SK-N-SH treated with all-trans-retinoic acid at 6 μM for 48 hours (cell line): ENCODE measurements at regions not wholly inside any gene's neighbourhood (a gene's known extent, or its start where the extent isn't known, plus 50 kb on each side); places are given as distances from the start of the nearest gene placed in this dataset.

ENCODE experiments used
- ATAC-seq: fragments of 200-7000 bp; cut with Tn5 transposase; 3 replicates; pipeline ENCODE4 v1.9.1; 2020; ENCODE audit warnings: mild to moderate bottlenecking, moderate library complexity
- ARNTL ChIP-seq: fragments of 450-650 bp; formaldehyde crosslinking; IDR thresholded peaks from 2 replicates; pipeline ENCODE4 v1.5.0; 2020; ENCODE audit warnings: low read depth, mild to moderate bottlenecking, moderate library complexity, borderline replicate concordance
- BACH2 ChIP-seq: fragments of 250-450 bp; sonication (Bioruptor Pico); IDR thresholded peaks from 2 replicates; pipeline ENCODE4 v1.9.0; 2021; ENCODE audit warnings: mild to moderate bottlenecking, borderline replicate concordance
- CREB5 ChIP-seq: fragments of 250-450 bp; sonication (Bioruptor Pico); IDR thresholded peaks from 2 replicates; pipeline ENCODE4 v1.5.1; 2020; ENCODE audit warnings: low read depth, mild to moderate bottlenecking, moderate library complexity
- CSDC2 ChIP-seq: fragments of 250-450 bp; sonication (Bioruptor Pico); IDR thresholded peaks from 2 replicates; pipeline ENCODE4 v1.5.0; 2020; ENCODE audit warnings: mild to moderate bottlenecking, moderate library complexity
- ESRRG ChIP-seq: fragments of 250-450 bp; sonication (Bioruptor Pico); IDR thresholded peaks from 2 replicates; pipeline ENCODE4 v1.6.1; 2021; ENCODE audit warnings: mild to moderate bottlenecking
- GLIS3 ChIP-seq: fragments of 250-450 bp; sonication (Bioruptor Pico); IDR thresholded peaks from 2 replicates; pipeline ENCODE4 v1.5.0; 2020; ENCODE audit warnings: mild to moderate bottlenecking, moderate library complexity
- ISL1 ChIP-seq: fragments of 250-450 bp; sonication (Bioruptor Pico); IDR thresholded peaks from 2 replicates; pipeline ENCODE4 v2.1.2; 2022; ENCODE audit warnings: mild to moderate bottlenecking, moderate library complexity
- OSR1 ChIP-seq: fragments of 250-450 bp; sonication (Bioruptor Pico); IDR thresholded peaks from 2 replicates; pipeline ENCODE4 v1.8.0; 2022; ENCODE audit warnings: moderate library complexity, mild to moderate bottlenecking, inconsistent platforms
- POU6F1 ChIP-seq: fragments of 250-450 bp; sonication (Bioruptor Pico); IDR thresholded peaks from 2 replicates; pipeline ENCODE4 v1.8.0; 2021; ENCODE audit warnings: low read depth, mild to moderate bottlenecking, moderate library complexity, borderline replicate concordance
- PPARA ChIP-seq: fragments of 250-450 bp; sonication (Bioruptor Pico); IDR thresholded peaks from 2 replicates; pipeline ENCODE4 v1.5.0; 2020; ENCODE audit warnings: mild to moderate bottlenecking, borderline replicate concordance
- SNAI2 ChIP-seq: fragments of 250-450 bp; sonication (Bioruptor Pico); IDR thresholded peaks from 2 replicates; pipeline ENCODE4 v1.5.0; 2020; ENCODE audit warnings: mild to moderate bottlenecking, moderate library complexity
- TCF4 ChIP-seq: fragments of 250-450 bp; sonication (Bioruptor Pico); IDR thresholded peaks from 2 replicates; pipeline ENCODE4 v1.8.0; 2021; ENCODE audit warnings: mild to moderate bottlenecking, moderate library complexity, borderline replicate concordance
- TOX ChIP-seq: fragments of 250-450 bp; sonication (Bioruptor Pico); IDR thresholded peaks from 2 replicates; pipeline ENCODE4 v1.8.0; 2021; ENCODE audit warnings: mild to moderate bottlenecking, moderate library complexity, borderline replicate concordance
- ZC3H10 ChIP-seq: fragments of 250-450 bp; sonication (Bioruptor Pico); IDR thresholded peaks from 2 replicates; pipeline ENCODE4 v1.5.1; 2021; ENCODE audit warnings: mild to moderate bottlenecking, moderate library complexity
- ZFP3 ChIP-seq: fragments of 250-450 bp; sonication (Bioruptor Pico); IDR thresholded peaks from 2 replicates; pipeline ENCODE4 v1.5.0; 2020; ENCODE audit warnings: mild to moderate bottlenecking, moderate library complexity
- ZFP30 ChIP-seq: fragments of 450-650 bp; formaldehyde crosslinking; IDR thresholded peaks from 2 replicates; pipeline ENCODE4 v1.5.0; 2022; ENCODE audit warnings: mild to moderate bottlenecking, moderate library complexity
- ZNF565 ChIP-seq: fragments of 450-650 bp; formaldehyde crosslinking; conservative IDR thresholded peaks from 2 replicates; pipeline ENCODE4 v1.5.0; 2020; ENCODE audit warnings: low read depth, mild to moderate bottlenecking, moderate library complexity
- ZNF70 ChIP-seq: fragments of 450-650 bp; formaldehyde crosslinking; IDR thresholded peaks from 2 replicates; pipeline ENCODE4 v1.5.0; 2020; ENCODE audit warnings: mild to moderate bottlenecking, moderate library complexity
- ZNF8 ChIP-seq: fragments of 450-650 bp; formaldehyde crosslinking; IDR thresholded peaks from 2 replicates; pipeline ENCODE4 v1.5.0; 2020; ENCODE audit warnings: mild to moderate bottlenecking, moderate library complexity
- TF ChIP-seq, protein P1 (sequence below): fragments of 250-450 bp; sonication (Bioruptor Pico); IDR thresholded peaks from 2 replicates; pipeline ENCODE4 v1.8.0; 2020; ENCODE audit warnings: mild to moderate bottlenecking, moderate library complexity, borderline replicate concordance
- TF ChIP-seq, protein P2 (sequence below): fragments of 250-450 bp; sonication (Bioruptor Pico); IDR thresholded peaks from 2 replicates; pipeline ENCODE4 v1.5.0; 2020; ENCODE audit warnings: mild to moderate bottlenecking, moderate library complexity
- TF ChIP-seq, protein P3 (sequence below): fragments of 250-450 bp; sonication (Bioruptor Pico); IDR thresholded peaks from 2 replicates; pipeline ENCODE4 v1.5.1; 2021; ENCODE audit warnings: mild to moderate bottlenecking, moderate library complexity

GRCh38 chr4:158395889-158396288 lies 125.8 kb upstream of the RXFP1 start:
- ATAC-seq, result no peak
- no peak for TF ChIP-seq ZFP30 (CRISPR knock-in tag)
- TF ChIP-seq, protein P1, sequence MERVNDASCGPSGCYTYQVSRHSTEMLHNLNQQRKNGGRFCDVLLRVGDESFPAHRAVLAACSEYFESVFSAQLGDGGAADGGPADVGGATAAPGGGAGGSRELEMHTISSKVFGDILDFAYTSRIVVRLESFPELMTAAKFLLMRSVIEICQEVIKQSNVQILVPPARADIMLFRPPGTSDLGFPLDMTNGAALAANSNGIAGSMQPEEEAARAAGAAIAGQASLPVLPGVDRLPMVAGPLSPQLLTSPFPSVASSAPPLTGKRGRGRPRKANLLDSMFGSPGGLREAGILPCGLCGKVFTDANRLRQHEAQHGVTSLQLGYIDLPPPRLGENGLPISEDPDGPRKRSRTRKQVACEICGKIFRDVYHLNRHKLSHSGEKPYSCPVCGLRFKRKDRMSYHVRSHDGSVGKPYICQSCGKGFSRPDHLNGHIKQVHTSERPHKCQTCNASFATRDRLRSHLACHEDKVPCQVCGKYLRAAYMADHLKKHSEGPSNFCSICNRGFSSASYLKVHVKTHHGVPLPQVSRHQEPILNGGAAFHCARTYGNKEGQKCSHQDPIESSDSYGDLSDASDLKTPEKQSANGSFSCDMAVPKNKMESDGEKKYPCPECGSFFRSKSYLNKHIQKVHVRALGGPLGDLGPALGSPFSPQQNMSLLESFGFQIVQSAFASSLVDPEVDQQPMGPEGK (CRISPR knock-in tag), result no peak
- no peak for TF ChIP-seq CSDC2
- TF ChIP-seq POU6F1 (CRISPR knock-in tag), result no peak
- TF ChIP-seq ARNTL (CRISPR knock-in tag), result no peak
- TF ChIP-seq OSR1 (CRISPR knock-in tag), result no peak
- TF ChIP-seq, protein P2, sequence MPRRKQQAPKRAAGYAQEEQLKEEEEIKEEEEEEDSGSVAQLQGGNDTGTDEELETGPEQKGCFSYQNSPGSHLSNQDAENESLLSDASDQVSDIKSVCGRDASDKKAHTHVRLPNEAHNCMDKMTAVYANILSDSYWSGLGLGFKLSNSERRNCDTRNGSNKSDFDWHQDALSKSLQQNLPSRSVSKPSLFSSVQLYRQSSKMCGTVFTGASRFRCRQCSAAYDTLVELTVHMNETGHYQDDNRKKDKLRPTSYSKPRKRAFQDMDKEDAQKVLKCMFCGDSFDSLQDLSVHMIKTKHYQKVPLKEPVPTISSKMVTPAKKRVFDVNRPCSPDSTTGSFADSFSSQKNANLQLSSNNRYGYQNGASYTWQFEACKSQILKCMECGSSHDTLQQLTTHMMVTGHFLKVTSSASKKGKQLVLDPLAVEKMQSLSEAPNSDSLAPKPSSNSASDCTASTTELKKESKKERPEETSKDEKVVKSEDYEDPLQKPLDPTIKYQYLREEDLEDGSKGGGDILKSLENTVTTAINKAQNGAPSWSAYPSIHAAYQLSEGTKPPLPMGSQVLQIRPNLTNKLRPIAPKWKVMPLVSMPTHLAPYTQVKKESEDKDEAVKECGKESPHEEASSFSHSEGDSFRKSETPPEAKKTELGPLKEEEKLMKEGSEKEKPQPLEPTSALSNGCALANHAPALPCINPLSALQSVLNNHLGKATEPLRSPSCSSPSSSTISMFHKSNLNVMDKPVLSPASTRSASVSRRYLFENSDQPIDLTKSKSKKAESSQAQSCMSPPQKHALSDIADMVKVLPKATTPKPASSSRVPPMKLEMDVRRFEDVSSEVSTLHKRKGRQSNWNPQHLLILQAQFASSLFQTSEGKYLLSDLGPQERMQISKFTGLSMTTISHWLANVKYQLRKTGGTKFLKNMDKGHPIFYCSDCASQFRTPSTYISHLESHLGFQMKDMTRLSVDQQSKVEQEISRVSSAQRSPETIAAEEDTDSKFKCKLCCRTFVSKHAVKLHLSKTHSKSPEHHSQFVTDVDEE (CRISPR knock-in tag), result no peak
- no peak for TF ChIP-seq BACH2 (CRISPR knock-in tag)
- no peak for TF ChIP-seq GLIS3 (CRISPR knock-in tag)
- no peak for TF ChIP-seq TCF4 (CRISPR knock-in tag)
- no peak for TF ChIP-seq CREB5 (CRISPR knock-in tag)
- no peak for TF ChIP-seq TOX (CRISPR knock-in tag)
- TF ChIP-seq, protein P3, sequence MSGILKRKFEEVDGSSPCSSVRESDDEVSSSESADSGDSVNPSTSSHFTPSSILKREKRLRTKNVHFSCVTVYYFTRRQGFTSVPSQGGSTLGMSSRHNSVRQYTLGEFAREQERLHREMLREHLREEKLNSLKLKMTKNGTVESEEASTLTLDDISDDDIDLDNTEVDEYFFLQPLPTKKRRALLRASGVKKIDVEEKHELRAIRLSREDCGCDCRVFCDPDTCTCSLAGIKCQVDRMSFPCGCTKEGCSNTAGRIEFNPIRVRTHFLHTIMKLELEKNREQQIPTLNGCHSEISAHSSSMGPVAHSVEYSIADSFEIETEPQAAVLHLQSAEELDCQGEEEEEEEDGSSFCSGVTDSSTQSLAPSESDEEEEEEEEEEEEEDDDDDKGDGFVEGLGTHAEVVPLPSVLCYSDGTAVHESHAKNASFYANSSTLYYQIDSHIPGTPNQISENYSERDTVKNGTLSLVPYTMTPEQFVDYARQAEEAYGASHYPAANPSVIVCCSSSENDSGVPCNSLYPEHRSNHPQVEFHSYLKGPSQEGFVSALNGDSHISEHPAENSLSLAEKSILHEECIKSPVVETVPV (CRISPR knock-in tag), result no peak
- TF ChIP-seq SNAI2 (CRISPR knock-in tag), result no peak
- no peak for TF ChIP-seq ZNF70 (CRISPR knock-in tag)
- no peak for TF ChIP-seq ZNF565 (CRISPR knock-in tag)
- TF ChIP-seq, all 23 proteins: peak for 0

DNA sequence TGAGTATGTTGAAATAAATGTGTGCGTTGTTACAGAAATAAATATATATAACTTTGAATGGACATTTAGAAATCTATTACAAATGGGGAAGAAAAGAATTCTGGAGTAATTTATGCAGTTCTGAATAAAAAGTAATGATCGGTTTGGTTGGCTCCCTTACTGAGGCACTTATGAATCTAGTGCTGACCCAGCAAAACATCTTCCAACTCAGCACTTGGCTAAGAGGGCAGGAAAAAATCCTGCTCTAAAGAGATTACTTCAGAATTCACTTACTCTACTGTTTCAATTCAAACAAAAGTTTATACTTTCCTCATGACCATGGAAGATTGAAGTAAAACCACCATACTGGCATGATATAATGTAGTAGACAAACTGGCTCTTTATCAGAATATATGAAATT lies 123.9 kb upstream of the RXFP1 start:
- no peak for ATAC-seq
- TF ChIP-seq ZFP3, result no peak
- TF ChIP-seq ZNF8 (CRISPR knock-in tag), result no peak
- TF ChIP-seq TOX (CRISPR knock-in tag), result no peak
- no peak for TF ChIP-seq ESRRG (CRISPR knock-in tag)
- TF ChIP-seq ZC3H10 (CRISPR knock-in tag), result no peak
- TF ChIP-seq, protein P3 (CRISPR knock-in tag), result no peak
- TF ChIP-seq POU6F1 (CRISPR knock-in tag), result no peak
- no peak for TF ChIP-seq SNAI2 (CRISPR knock-in tag)
- no peak for TF ChIP-seq PPARA
- no peak for TF ChIP-seq ARNTL (CRISPR knock-in tag)
- TF ChIP-seq BACH2 (CRISPR knock-in tag), result no peak
- no peak for TF ChIP-seq CREB5 (CRISPR knock-in tag)
- TF ChIP-seq ISL1 (CRISPR knock-in tag), result no peak
- TF ChIP-seq OSR1 (CRISPR knock-in tag), result no peak
- TF ChIP-seq, protein P2 (CRISPR knock-in tag), result no peak
- no peak for TF ChIP-seq GLIS3 (CRISPR knock-in tag)
- TF ChIP-seq CSDC2, result no peak
